Muscle of back (tissue), 3 donors: ENCODE measurements at regions not wholly inside any gene's neighbourhood (a gene's known extent, or its start where the extent isn't known, plus 50 kb on each side); places are given as distances from the start of the nearest gene placed in this dataset.
"Not testable (repeated sequence)": the region's sequence is repeated elsewhere in the genome, so short reads cannot be mapped to it uniquely, and the experiment has no call there.

Source experiments
- DNase-seq, 3 donors: peaks; one replicate each; pipeline versions ENCODE4 v3.0.0 to v3.0.0-alpha.2; 2013

DNA sequence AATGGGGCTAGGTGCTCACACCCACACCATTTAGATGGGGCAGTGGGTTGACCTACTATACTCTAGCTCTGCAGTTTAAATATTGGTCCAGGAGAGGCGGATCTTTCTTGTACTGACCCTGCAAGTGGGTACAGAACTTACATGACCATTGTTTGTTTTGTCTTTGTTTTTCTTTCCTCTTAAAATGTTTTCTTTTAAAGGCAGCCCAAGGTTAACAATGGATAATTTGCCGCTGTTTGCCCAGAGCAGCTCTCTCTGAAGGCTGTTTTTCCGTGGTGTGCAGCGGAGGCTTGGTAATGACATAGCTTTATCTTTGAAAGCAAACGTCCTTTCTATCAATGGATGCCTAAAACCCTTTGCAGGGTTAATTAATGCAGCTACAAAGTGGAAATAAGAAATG lies 133.3 kb upstream of the MEX3C start:
- no peak for DNase-seq

DNA sequence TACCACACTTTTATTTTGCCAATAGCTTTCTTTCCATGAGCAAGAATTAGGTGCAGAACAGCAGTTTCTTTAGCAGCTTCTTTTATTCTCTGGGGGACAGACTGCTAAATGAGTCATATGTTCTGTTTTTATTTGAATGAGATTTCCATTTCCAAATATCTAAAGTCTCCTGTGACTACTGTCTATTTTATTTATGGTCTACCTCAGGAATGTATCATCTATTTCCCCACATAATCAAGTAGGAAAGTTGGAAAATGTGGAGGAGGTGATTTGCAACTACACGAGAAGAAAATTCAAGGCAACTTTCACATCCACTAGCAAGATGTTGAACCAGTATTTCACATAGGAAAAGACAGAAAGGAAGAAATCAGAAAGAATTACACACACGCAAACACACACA lies 139.9 kb upstream of the MEX3C start:
- DNase-seq = peak in 2 of 3 donors; percentile 3 to 19

- no peak for DNase-seq
These were observed 142.4 kb upstream of the MEX3C start for GRCh38 chr18:51339856-51340255.

DNA sequence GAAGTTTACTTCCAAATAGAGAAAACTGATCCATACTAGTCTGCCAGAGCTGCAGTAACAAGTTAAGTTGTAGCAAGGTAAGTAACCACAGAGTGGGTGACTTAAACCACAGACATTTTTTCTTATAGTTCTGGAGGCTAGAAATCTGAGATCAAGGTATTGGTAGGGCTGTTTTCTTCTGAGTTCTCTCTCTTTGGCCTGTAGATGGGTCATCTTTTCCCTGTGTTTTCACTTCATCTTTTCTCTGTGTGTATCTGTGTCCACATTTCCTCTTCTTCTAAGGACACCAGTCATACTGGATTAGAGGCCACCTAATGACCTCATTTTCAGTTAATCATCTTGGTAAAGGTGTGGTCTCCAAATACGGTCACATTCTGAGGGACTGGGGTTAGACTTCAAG lies 142.9 kb upstream of the MEX3C start:
- DNase-seq = no peak

DNA sequence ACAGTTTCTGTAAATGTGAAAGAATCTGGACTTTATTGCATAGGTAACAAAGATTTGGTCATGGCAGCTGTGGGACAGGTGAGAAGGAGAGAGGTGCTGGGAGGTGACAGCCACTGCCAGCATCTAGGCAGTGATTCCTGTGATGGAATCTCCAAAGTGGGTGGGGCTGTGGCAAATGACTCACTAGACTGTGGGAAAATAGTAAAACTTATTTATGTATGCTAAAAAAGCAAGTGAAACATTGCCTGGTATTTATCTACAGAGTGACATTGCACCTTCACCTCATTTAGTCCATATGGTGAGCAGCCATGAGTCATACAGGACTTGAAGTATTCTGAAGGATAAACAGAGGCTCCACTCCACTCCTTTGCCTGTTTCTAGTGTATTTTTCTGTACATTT lies 145.3 kb upstream of the MEX3C start:
- DNase-seq = no peak

- DNase-seq = no peak
These were observed 148.4 kb upstream of the MEX3C start for GRCh38 chr18:51345848-51346391.

DNA sequence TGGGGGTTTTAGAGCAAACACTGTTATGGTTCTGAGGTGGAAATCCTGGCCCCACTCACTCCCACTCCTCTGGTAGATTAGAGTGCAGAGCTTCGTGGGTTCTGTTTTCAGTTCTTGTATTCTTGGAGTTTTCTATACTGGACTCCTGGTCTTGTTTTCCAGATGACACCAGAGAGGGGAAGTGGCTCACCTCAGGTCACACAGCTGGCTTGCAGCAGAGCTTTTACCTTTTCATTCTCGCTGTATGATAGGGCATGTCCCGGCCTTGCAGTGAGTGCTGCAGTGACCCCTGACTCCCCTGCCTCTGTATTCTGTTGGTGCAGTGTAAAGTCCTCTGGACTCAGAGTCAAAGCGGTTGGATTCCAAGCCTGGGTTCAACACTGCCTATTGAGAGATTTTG lies 148.9 kb upstream of the MEX3C start:
- DNase-seq = no peak

DNA sequence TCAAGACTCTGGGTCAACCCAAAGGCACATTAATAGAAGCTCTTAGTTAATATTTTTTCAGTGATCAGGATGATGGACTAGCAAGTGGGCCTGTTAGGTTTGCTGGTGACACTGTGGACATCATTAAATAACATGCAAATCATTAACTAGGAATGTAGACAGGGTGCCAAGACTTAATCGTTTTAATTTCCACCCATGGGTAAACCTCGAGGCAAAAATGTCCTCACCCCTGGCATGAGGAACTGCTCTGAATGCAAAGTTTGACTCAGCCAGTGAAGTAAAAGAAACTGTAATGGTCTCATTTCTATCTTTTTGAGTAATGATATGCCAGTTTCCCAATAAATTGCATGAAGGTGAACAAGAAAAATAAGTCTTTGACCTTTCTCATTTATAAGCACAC lies 152.6 kb upstream of the MEX3C start:
- DNase-seq = no peak

DNA sequence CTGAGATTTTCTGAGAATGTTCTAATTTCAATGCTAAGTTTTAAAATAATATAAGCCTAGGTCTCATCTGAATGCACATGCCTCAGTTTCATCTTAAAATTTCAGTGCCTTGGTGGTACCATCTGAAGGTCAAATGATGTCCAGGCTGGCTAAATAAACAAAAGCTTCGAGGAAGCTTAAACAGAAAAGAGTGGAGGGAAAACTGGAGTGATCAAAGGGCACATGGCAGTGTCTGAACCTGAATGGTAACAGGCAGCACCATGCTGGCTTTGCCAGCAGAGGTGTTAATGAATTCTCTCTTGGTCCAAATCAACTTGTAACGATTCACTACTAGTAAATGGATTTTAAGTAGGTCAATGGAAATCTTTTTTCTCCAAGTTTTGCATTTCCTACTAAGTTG lies 158.4 kb upstream of the MEX3C start:
- no peak for DNase-seq

- not testable (repeated sequence) for DNase-seq
These were observed 162.8 kb upstream of the MEX3C start for GRCh38 chr18:51360301-51360700.

DNA sequence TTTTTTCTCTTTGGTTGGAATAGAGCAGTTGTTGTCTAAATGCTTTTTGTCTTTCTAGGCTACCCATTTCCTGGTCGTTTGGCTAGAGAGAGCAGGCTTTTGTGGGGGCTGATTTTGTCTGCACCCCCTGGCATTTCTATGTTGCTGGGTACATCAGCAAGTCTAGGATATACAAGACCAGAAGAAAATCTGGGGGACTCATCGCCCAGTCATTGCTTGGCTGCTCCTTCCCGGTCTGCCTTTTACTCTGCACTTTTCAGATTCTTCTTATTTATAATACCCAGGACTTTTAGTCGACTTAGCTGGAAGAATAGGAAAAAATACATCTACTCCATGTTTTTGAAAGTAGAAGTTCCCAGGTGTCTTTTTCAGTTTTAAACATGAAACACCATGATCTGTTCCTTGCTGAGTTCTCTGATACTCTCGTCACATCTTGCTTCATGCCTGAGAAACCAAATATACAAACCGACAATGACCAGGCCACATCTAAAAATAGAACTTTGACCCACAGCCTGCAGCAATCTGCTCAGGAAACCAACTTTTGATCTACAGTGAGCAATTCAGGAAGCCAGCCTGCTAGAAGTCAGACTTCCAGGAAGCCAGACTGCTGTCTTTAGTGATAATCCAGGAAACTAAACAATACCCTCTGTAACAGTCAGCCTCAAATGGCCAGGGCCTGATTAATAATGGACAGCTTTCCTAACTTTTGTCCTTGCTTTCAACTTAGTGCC lies 163.8 kb upstream of the MEX3C start:
- DNase-seq = peak in 2 of 3 donors; percentile 13 to 29

DNA sequence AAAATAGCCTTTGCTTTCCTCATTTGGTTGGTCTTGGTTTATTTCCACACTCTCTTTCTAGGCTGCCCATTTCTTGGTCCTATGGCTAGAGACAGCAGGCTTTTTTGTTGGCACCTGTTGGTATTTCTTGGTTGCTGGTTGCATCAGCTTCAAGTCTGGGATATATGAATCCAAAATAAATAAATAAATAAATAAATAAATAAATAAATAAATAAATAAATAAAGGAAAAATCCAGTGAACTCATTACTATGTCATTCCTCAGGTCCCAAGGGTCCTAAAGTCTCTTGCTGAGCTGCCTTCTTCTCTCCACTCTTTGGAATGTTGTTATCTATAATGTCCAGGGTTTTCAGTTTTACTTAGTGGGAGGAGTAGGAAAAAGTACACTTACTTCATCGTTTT lies 165.9 kb upstream of the MEX3C start:
- peak in 1 of 3 donors; percentile 4 for DNase-seq

- DNase-seq = no peak
These were observed 173.5 kb upstream of the MEX3C start for GRCh38 chr18:51370996-51371395.

GRCh38 chr18:51371929-51372328 lies 174.4 kb upstream of the MEX3C start:
- DNase-seq = no peak

GRCh38 chr18:51382081-51382480 lies 184.6 kb upstream of the MEX3C start:
- no peak for DNase-seq

- peak in 1 of 3 donors; percentile 9 for DNase-seq
These were observed 185.6 kb upstream of the MEX3C start for GRCh38 chr18:51383116-51383515.

- DNase-seq = no peak
These were observed 186.2 kb upstream of the MEX3C start for GRCh38 chr18:51383711-51384110.

DNA sequence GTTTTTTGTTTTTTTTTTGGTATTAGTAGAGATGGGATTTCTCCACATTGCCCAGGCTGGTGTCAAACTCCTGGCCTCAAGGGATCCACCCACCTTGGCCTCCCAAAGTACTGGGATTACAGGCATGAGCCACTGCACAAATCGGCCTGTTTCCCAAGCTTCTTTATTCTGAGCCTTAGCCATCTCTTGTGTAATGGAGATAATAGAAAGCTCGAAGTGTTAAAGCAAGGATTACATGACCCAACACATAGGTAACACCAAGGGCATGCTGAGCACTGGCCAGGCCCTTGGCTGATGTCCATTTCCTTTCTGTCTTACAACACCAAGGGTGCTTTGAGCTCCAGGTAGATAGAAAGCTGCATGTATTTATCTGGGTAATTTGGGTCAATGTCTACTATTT lies 187.8 kb upstream of the MEX3C start:
- DNase-seq = no peak

- no peak for DNase-seq
These were observed 193.2 kb upstream of the MEX3C start for GRCh38 chr18:51390702-51391101.

- no peak for DNase-seq
These were observed 193.7 kb upstream of the MEX3C start for GRCh38 chr18:51391215-51391614.

DNA sequence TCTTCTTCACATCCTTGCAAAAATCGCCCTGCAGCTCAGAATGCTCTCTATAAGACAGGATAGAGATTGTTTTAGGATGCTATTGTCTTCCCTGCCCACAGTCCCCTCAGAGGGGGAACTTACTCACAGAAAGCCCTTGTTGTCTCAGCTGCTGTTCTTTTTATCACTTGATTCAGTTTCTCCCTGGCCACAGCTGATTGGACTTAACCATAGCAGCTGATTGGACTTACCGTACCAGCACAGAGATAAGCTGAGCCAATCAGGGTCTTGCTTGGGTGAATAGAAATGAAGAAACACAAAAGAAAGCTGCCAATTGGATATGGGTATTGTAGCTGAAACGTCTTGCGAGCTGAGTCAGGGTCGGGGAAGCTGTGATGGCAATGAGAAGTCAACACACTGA lies 194.2 kb upstream of the MEX3C start:
- DNase-seq = no peak

- no peak for DNase-seq
These were observed 200.0 kb upstream of the MEX3C start for GRCh38 chr18:51397347-51397962.

GRCh38 chr18:51398104-51398503 lies 200.6 kb upstream of the MEX3C start:
- no peak for DNase-seq
